ENCODE measurements at regions not wholly inside any gene's neighbourhood (a gene's known extent, or its start where the extent isn't known, plus 50 kb on each side); places are given as distances from the start of the nearest gene placed in this dataset.

GRCh38 chr1:163821679-163822078 lies 499.9 kb downstream of the NUF2 start:
- TF ChIP-seq CTCF (IDR thresholded peaks at IDR 0.05) (no peak), POLR2A (IDR thresholded peaks at IDR 0.05) (no peak)
- intact Hi-C loops (cut with DNase I), result no loop called here
- Histone ChIP-seq H3K27ac (no peak overlapping the region), H3K4me3 (no peak overlapping the region), H3K9me3 (replicated peaks in 1 of 3) (no peaks in the 10 kb centered on the region), H3K27me3 (no peaks in the 10 kb centered on the region), H3K36me3 (replicated peaks in 1 of 2) (no peaks in the 10 kb centered on the region), H3K4me1 (replicated peaks in 1 of 2) (peaks cover 0 to 3% of the 10 kb centered on the region in 2 donors)
- no peak for DNase-seq

GRCh38 chr1:163823017-163823416 lies 501.3 kb downstream of the NUF2 start:
- Histone ChIP-seq H3K27me3 (no peaks in the 10 kb centered on the region), H3K27ac (no peak overlapping the region), H3K9me3 (replicated peaks in 1 of 3) (no peaks in the 10 kb centered on the region), H3K36me3 (replicated peaks in 1 of 2) (no peaks in the 10 kb centered on the region), H3K4me3 (no peak overlapping the region), H3K4me1 (replicated peaks in 1 of 2) (peaks cover 0 to 3% of the 10 kb centered on the region in 2 donors)
- intact Hi-C loops (cut with DNase I), result no loop called here
- TF ChIP-seq POLR2A (IDR thresholded peaks at IDR 0.05), result no peak
- no peak for TF ChIP-seq CTCF (IDR thresholded peaks at IDR 0.05)
- peak in 4 of 7 donors; percentile 1 to 51 (median 11) for DNase-seq

GRCh38 chr1:163824006-163824405 lies 502.3 kb downstream of the NUF2 start:
- Histone ChIP-seq H3K4me3 (no peak overlapping the region), H3K27me3 (no peaks in the 10 kb centered on the region), H3K36me3 (replicated peaks in 1 of 2) (no peaks in the 10 kb centered on the region), H3K9me3 (replicated peaks in 1 of 3) (no peaks in the 10 kb centered on the region), H3K4me1 (replicated peaks in 1 of 2) (peaks cover 0 to 3% of the 10 kb centered on the region in 2 donors), H3K27ac (no peak overlapping the region)
- peak in 6 of 7 donors; percentile 18 to 60 (median 44) for DNase-seq
- TF ChIP-seq POLR2A (IDR thresholded peaks at IDR 0.05) (no peak), CTCF (IDR thresholded peaks at IDR 0.05) (no peak)
- 14 to 22% (median 19%) methylated on average over 1 of the region's 1 CpG for WGBS, 4 donors
- intact Hi-C loops (cut with DNase I), result no loop called here

GRCh38 chr1:163824490-163824889 lies 502.7 kb downstream of the NUF2 start:
- intact Hi-C loops (cut with DNase I), result no loop called here
- Histone ChIP-seq H3K4me3 (no peak overlapping the region), H3K27me3 (no peaks in the 10 kb centered on the region), H3K27ac (no peak overlapping the region), H3K36me3 (replicated peaks in 1 of 2) (no peaks in the 10 kb centered on the region), H3K9me3 (replicated peaks in 1 of 3) (no peaks in the 10 kb centered on the region), H3K4me1 (replicated peaks in 1 of 2) (peaks cover 0 to 3% of the 10 kb centered on the region in 2 donors)
- WGBS, 4 donors, result 76 to 88% (median 83%) methylated on average over 3 of the region's 3 CpGs
- TF ChIP-seq CTCF (IDR thresholded peaks at IDR 0.05) (no peak), POLR2A (IDR thresholded peaks at IDR 0.05) (no peak)
- DNase-seq, result no peak
